ENCODE measurements at regions not wholly inside any gene's neighbourhood (a gene's known extent, or its start where the extent isn't known, plus 50 kb on each side); places are given as distances from the start of the nearest gene placed in this dataset.

- DNase-seq = no peak
Measured at GRCh38 chr18:25633563-25633962, 281.6 kb upstream of the ZNF521 start.

- DNase-seq = peak; percentile 48
Measured at GRCh38 chr18:25630682-25631081, 278.7 kb upstream of the ZNF521 start.

GRCh38 chr18:25621682-25622081 lies 269.7 kb upstream of the ZNF521 start:
- no peak for DNase-seq

DNA sequence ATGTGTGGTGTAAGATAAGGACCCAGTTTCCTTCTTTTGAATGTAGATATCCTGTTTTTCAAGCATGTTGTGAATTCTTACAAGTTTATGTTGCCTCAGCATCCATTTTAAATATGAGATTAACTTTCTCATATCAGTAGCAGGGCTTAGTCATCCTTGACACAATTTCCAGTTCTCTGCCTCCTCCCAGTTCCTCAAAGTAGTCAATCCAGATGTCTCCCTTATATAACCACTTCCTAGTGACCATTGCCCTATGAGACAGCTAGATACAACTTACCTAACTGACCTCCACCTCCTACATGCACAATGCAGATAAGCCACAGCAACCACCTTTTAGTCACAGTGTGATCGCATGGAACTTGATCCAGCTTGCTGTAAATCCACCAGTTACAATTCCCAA lies 269.2 kb upstream of the ZNF521 start:
- no peak for DNase-seq

DNA sequence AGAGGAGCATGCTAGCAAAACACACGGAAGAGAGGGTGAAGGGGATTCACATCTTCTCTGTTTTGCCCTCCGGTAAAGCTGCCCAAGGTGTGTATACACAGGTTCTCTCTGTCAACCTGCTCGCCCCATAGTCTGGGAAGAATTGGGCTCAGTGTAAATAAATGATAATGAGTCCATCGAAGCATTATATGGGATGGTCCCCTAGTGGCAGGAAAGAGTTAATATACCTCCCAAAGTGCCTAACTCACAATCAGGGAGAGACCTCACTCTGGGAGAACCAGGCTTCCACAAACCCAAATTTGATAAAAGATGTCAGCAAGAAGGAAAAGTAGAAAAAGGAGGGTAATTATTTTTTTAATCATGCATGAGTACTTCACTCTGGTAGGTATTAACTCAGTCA lies 262.2 kb upstream of the ZNF521 start:
- DNase-seq = no peak

DNA sequence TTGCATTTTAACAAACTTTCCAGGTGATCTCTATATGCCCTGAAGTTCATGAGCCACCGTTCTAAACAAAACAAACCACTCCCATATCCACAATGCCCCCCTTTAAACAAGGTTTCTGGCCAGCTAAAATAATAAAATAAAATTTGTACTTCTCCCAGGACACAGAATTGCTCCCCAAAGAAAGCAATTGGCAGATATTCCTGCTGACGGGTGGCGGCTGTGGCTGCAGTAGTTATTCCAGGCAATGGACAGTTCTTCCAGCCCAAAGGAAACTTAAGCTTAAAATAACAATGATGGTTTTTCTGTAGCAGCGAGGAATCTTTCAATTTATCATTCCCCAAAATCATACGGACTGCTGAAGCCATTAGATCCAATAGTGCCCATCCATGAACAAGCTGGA lies 260.5 kb upstream of the ZNF521 start:
- DNase-seq = no peak

DNA sequence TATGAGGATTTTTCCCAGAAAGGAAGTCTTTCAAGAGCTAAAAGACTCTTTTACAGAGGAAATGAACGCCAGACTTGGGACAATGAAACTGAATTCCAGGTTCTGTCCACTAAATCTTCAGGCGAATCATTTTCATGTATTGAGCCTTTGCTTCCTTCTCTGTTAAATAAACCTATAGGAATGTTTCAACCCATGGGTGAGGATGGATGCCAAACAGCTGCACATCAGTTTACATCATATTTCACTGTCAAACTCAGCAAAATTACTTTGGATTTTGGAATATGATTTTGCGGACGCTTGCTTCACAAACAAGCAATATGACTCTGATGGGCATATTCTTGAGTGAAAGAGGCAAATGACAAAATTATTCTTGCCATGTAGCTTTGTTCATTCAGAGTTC lies 256.1 kb upstream of the ZNF521 start:
- DNase-seq = no peak

GRCh38 chr18:25604894-25605597 lies 253.1 kb upstream of the ZNF521 start:
- DNase-seq = no peak

GRCh38 chr18:25604196-25604893 lies 252.4 kb upstream of the ZNF521 start:
- peak; percentile 17 for DNase-seq

- DNase-seq = no peak
Measured at GRCh38 chr18:25599443-25599842, 247.5 kb upstream of the ZNF521 start.

DNA sequence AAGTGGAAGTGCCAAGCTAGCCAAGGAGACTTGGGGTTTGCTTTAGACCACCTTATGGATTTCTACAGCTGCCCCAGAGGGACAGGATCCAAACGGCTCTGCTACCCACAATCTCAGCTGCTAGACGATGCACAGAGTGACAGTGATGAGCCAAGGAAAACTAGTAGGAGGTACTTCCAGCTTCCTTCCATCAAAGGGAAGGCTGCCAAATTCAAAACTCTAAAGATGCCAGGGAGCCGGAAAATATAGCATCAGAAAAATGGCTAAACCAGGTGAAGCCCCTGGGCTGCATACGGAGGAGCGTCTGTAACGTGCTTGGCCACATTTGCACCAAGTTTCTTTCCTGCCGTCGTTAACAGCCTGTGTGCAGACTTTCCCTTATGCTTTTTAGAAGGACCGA lies 245.5 kb upstream of the ZNF521 start:
- no peak for DNase-seq

DNA sequence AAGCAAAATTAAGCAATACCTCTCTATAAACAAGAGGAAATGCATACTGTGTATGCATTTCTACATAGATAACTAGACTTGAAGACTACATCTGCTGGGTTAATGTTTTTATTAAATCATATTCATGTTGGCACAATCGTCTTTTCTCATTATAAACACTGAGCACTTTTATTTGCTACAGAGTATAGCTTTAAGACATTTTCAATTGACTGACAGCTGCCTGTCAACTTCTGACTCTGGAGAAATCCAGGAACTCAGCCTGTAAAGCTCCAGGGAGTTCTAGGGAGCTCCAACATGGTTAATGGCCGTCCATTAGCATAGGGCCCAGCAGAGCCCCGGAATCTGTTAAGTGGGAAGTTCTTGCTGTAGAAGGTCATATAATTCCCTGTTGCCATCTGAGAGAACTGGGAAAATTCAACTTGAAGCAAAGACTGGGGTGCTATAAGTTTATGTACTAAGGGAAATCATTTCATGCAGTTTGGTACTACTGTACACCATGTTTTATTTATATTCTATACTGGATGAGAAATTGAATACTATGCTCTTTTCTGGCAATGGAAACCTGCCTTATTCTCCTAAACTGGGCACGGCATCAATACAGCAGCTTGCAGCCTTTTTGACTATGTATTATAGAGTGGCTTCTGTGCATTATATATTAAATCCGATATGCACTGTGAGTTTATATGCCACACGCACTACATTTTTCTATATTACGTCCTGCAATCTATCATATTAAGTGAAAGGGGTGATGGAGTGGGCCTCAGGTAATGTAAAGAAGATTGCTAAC lies 243.5 kb upstream of the ZNF521 start:
- DNase-seq = no peak

GRCh38 chr18:25594351-25594750 lies 242.4 kb upstream of the ZNF521 start:
- no peak for DNase-seq

GRCh38 chr18:25592804-25593360 lies 240.9 kb upstream of the ZNF521 start:
- no peak for DNase-seq

GRCh38 chr18:25590456-25590855 lies 238.5 kb upstream of the ZNF521 start:
- DNase-seq = no peak

- DNase-seq = no peak
Measured at GRCh38 chr18:25587545-25587944, 235.6 kb upstream of the ZNF521 start.

GRCh38 chr18:25568986-25569385 lies 217.0 kb upstream of the ZNF521 start:
- peak; percentile 57 for DNase-seq

GRCh38 chr18:25563816-25564683 lies 212.1 kb upstream of the ZNF521 start:
- DNase-seq = no peak

DNA sequence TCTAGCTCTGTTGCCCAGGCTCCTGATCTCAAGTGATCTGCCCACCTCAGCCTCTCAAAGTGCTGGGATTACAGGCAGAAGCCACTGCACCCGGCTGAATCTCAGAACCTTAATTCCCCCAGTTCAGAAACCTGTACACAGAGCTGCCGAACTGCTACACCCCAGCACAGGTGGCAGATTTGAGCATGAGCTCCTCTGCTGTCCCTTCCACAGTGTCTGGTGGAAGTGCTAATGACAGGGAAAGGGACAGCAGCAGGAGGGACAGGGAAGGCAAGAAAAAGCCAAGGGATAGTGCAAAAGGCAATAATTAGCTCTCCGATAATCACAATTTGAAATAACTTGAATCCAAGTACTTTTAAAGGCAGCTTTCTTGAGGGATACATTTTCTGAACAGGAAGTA lies 211.4 kb upstream of the ZNF521 start:
- DNase-seq = no peak

DNA sequence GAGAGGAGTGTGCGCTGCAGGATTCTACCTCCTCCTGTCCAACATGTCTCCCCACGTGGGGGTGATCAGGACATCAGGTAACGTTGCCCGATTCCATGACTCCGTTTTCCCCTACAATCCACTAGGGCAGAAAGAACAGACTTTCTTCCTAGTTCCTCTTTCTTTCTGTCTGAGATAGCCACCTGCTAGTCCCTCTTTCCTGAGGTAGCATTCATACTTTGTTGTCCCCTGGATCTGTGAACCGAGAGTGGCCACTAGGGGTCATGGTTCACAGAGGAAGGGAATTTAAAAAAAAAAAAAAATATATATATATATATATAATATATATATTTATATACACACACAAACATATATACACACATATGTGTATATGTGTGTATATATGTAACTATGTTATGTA lies 210.0 kb upstream of the ZNF521 start:
- DNase-seq = no peak

GRCh38 chr18:25560369-25560768 lies 208.4 kb upstream of the ZNF521 start:
- DNase-seq = no peak

- no peak for DNase-seq
Measured at GRCh38 chr18:25557011-25557410, 205.0 kb upstream of the ZNF521 start.
